Endothelial cell (in vitro differentiated cells): ENCODE measurements at regions not wholly inside any gene's neighbourhood (a gene's known extent, or its start where the extent isn't known, plus 50 kb on each side); places are given as distances from the start of the nearest gene placed in this dataset.

Experiments used
- DNase-seq: peaks from one replicate; pipeline ENCODE4 v3.0.0; 2021; ENCODE audit warnings: low spot score
- H3K27ac Mint-ChIP-seq: one replicate; pipeline ENCODE4 v1.8.0; 2021; ENCODE audit warnings: mixed read lengths, inconsistent platforms; ENCODE audit not compliant: unreplicated experiment
- H3K27me3 Mint-ChIP-seq: one replicate; pipeline ENCODE4 v1.8.0; 2021; ENCODE audit warnings: mild to moderate bottlenecking, moderate library complexity, mixed read lengths, inconsistent platforms; ENCODE audit not compliant: unreplicated experiment
- H3K36me3 Mint-ChIP-seq: one replicate; pipeline ENCODE4 v1.8.0; 2021; ENCODE audit warnings: mild to moderate bottlenecking, low read depth, mixed read lengths, inconsistent platforms; ENCODE audit not compliant: unreplicated experiment
- H3K4me1 Mint-ChIP-seq: one replicate; pipeline ENCODE4 v1.8.0; 2021; ENCODE audit warnings: mild to moderate bottlenecking, mixed read lengths, inconsistent platforms; ENCODE audit not compliant: unreplicated experiment
- H3K4me3 Mint-ChIP-seq: one replicate; pipeline ENCODE4 v1.8.0; 2021; ENCODE audit warnings: mild to moderate bottlenecking, mixed read lengths, inconsistent platforms; ENCODE audit not compliant: unreplicated experiment
- H3K9me3 Mint-ChIP-seq: one replicate; pipeline ENCODE4 v1.8.0; 2021; ENCODE audit warnings: mixed read lengths, inconsistent platforms; ENCODE audit not compliant: unreplicated experiment
- TF ChIP-seq, protein P1 (sequence below): fragments of 200-600 bp; sonication (generic); IDR thresholded peaks from one replicate; pipeline ENCODE4 v1.5.0; 2021; ENCODE audit warnings: antibody characterized with exemption; ENCODE audit not compliant: unreplicated experiment

- peaks cover 1% of the 10 kb centered on the region for H3K27me3 Mint-ChIP-seq
- TF ChIP-seq, protein P1, sequence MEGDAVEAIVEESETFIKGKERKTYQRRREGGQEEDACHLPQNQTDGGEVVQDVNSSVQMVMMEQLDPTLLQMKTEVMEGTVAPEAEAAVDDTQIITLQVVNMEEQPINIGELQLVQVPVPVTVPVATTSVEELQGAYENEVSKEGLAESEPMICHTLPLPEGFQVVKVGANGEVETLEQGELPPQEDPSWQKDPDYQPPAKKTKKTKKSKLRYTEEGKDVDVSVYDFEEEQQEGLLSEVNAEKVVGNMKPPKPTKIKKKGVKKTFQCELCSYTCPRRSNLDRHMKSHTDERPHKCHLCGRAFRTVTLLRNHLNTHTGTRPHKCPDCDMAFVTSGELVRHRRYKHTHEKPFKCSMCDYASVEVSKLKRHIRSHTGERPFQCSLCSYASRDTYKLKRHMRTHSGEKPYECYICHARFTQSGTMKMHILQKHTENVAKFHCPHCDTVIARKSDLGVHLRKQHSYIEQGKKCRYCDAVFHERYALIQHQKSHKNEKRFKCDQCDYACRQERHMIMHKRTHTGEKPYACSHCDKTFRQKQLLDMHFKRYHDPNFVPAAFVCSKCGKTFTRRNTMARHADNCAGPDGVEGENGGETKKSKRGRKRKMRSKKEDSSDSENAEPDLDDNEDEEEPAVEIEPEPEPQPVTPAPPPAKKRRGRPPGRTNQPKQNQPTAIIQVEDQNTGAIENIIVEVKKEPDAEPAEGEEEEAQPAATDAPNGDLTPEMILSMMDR = no peak
- H3K36me3 Mint-ChIP-seq = no peaks in the 10 kb centered on the region
- H3K4me1 Mint-ChIP-seq = peaks cover 4% of the 10 kb centered on the region
- no peak for DNase-seq
- H3K27ac Mint-ChIP-seq = no peak overlapping the region
- H3K4me3 Mint-ChIP-seq = no peak overlapping the region
- no peaks in the 10 kb centered on the region for H3K9me3 Mint-ChIP-seq
Observed at GRCh38 chr13:107043021-107043956, 475.4 kb upstream of the ARGLU1 start.

GRCh38 chr13:107035778-107036177 is 467.8 kb upstream of the ARGLU1 start:
- TF ChIP-seq, protein P1 = no peak
- H3K9me3 Mint-ChIP-seq = no peaks in the 10 kb centered on the region
- H3K27ac Mint-ChIP-seq = no peak overlapping the region
- no peaks in the 10 kb centered on the region for H3K4me1 Mint-ChIP-seq
- H3K36me3 Mint-ChIP-seq = no peaks in the 10 kb centered on the region
- H3K27me3 Mint-ChIP-seq = peaks cover 3% of the 10 kb centered on the region
- no peak overlapping the region for H3K4me3 Mint-ChIP-seq
- no peak for DNase-seq

DNA sequence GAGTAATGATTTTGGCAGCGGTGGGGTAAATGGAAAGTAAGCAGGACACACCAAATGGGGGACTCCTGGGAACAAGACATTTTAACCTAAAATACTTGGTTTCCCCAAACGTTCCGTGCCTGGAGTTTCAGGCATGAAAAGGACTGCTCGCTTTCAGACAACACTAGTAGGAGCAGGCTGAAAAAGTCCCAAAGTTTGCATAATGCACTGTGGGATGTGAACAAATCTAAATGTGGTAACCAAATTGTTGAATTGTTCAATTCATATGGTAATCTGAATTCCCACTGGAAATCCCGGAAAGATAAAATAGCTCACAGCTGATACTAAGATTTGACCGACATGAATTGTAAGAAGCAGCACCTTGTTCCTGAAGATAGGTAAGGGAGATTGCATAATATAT is 467.2 kb upstream of the ARGLU1 start:
- no peaks in the 10 kb centered on the region for H3K9me3 Mint-ChIP-seq
- no peak overlapping the region for H3K27ac Mint-ChIP-seq
- no peak for DNase-seq
- TF ChIP-seq, protein P1 = no peak
- peaks cover 2% of the 10 kb centered on the region for H3K27me3 Mint-ChIP-seq
- H3K4me1 Mint-ChIP-seq = no peaks in the 10 kb centered on the region
- no peaks in the 10 kb centered on the region for H3K36me3 Mint-ChIP-seq
- H3K4me3 Mint-ChIP-seq = no peak overlapping the region

GRCh38 chr13:107034236-107034872 is 466.4 kb upstream of the ARGLU1 start:
- H3K36me3 Mint-ChIP-seq = no peaks in the 10 kb centered on the region
- no peak for DNase-seq
- no peak overlapping the region for H3K4me3 Mint-ChIP-seq
- no peak overlapping the region for H3K27ac Mint-ChIP-seq
- no peaks in the 10 kb centered on the region for H3K4me1 Mint-ChIP-seq
- TF ChIP-seq, protein P1 = no peak
- peaks cover 2% of the 10 kb centered on the region for H3K27me3 Mint-ChIP-seq
- no peaks in the 10 kb centered on the region for H3K9me3 Mint-ChIP-seq

GRCh38 chr13:107031716-107032115 is 463.8 kb upstream of the ARGLU1 start:
- Mint-ChIP-seq H3K36me3 (no peaks in the 10 kb centered on the region), H3K9me3 (no peaks in the 10 kb centered on the region), H3K4me3 (no peak overlapping the region), H3K27me3 (no peaks in the 10 kb centered on the region), H3K4me1 (peaks cover 3% of the 10 kb centered on the region), H3K27ac (no peak overlapping the region)
- TF ChIP-seq, protein P1 = no peak
- no peak for DNase-seq
